Amniotic epithelial cell (primary cell): ENCODE measurements at regions not wholly inside any gene's neighbourhood (a gene's known extent, or its start where the extent isn't known, plus 50 kb on each side); places are given as distances from the start of the nearest gene placed in this dataset.

Source experiments
- DNase-seq: peaks from one replicate; pipeline ENCODE4 v3.0.0-alpha.2; 2010; ENCODE audit warnings: low read depth

- no peak for DNase-seq
Observed at GRCh38 chr5:23072179-23072578, 219.0 kb upstream of the CDH12 start.

- DNase-seq: no peak
Observed at GRCh38 chr5:23071682-23072081, 218.5 kb upstream of the CDH12 start.

DNA sequence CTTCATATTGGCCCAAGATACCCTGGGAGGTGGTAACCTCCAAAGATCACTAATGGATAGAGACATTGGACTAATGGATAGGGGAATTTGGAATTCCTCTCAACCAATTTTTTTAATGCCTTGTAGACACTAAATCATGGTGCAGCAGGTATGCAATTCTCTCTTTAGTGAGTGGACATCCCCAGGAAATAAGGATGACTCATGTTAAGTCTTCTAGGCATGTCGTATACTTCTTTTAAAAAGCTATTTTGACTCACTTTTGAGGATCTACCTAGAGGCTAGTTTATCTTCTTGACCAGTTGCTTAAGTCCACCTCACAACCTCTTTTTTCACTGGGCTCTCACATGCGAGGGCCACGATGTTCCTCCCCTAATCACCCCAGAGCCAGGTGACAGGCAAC, 211.6 kb upstream of the CDH12 start:
- no peak for DNase-seq

- no peak for DNase-seq
Observed at GRCh38 chr5:23053846-23054245, 200.7 kb upstream of the CDH12 start.

GRCh38 chr5:23042226-23042625, 189.1 kb upstream of the CDH12 start:
- DNase-seq: no peak

DNA sequence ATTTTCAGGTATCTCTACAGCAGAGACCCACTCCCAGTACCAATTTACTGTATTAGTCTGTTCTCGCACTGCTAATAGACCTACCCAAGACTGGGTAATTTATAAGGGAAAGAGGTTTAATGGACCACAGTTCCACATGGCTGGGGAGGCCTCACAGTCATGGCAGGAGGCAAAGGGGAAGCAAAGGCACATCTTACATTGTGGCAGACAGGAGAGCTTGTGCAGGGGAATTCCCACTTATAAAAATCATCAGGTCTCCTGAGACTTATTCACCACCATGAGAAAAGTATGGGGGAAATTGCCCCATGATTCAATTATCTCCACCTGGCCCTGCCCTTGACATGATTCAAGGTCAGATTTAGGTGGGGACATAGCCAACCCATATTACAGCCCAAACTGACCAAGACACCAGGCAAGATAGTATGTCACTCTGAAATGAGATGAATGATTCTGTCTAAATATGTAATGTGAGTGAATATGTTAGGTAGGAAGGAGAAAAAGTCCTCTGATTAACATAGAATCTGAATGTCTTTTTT, 182.5 kb upstream of the CDH12 start:
- no peak for DNase-seq

DNA sequence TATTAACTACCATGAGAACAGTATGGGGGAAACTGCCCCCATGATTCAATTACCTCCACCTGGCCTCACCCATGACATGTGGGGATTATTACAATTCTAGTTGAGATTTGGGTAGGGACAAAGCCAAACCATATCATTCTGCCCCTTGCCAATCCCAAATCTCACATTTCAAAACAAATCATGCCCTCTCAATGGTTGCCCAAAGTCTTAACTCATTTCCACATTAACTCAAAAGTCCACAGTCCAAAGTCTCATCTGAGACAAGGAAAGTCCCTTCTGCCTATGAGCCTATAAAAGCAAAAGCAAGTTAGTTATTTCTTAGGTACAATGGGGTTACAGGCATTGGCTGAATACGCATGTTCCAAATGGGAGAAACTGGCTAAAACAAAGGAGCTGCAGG, 180.7 kb upstream of the CDH12 start:
- no peak for DNase-seq

GRCh38 chr5:23029290-23029689, 176.1 kb upstream of the CDH12 start:
- DNase-seq: no peak

DNA sequence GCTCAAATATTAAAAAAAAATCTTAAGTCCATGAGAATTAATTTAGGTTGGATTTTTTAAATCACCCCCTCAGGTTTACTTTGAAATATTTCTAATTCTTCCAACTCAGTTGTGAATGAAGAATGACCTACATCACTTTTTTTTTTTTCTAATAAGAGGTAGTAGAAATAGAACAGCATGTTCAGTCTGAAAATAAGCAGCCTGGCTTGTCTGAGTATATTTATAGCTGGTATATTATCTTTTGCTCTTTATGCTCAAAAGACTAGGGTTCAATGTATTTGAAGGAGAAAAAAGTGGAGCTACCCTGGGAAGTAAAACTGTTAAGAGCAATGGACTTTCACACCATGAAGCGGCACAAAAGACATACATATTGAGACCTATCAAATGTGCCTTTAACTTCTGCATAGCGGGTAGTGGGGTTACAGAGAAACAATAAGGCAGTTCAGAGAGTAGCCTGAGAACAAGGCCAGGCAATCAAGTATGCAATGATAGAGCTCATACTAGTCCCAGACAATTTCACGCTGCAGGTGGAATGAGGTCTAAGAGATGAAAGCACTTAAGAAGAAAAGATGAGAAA, 175.4 kb upstream of the CDH12 start:
- DNase-seq: no peak

DNA sequence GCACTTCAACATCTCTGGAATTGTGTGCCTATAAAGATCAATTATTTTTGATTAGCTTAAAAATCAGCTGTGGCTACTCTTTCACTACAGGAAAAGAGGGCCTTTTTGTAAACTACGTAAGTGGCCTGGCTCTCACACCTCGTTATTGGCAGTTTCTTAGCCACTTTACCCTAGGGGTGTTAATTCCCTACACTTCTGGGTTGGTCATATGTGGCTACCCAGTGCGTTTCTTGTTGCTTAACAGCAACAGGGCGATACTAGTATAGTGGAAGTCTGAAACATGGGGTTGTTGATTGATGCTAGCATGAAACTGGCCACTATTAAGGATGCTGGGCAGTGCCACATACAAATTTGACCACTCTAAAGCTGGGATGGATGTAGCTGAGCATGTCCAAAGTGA, 174.7 kb upstream of the CDH12 start:
- DNase-seq: no peak

DNA sequence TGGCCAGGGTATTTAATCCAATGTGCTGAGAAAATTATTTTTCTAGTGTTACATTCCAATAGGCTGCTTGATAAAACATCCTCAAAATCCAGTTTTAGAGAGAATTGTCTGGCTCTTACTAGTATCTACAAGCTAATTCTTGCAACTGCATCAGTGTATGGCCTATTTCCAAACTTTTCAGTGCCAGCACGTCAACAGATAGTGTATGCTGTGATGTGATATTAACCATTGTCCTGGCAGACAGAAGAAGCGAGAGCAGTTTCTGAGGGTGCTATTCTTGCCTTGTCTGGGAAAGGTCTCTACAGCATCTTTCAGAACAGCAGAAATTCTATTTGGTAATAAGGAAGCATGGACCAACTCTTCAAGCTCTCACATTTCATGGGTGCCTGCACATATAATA, 174.2 kb upstream of the CDH12 start:
- no peak for DNase-seq

DNA sequence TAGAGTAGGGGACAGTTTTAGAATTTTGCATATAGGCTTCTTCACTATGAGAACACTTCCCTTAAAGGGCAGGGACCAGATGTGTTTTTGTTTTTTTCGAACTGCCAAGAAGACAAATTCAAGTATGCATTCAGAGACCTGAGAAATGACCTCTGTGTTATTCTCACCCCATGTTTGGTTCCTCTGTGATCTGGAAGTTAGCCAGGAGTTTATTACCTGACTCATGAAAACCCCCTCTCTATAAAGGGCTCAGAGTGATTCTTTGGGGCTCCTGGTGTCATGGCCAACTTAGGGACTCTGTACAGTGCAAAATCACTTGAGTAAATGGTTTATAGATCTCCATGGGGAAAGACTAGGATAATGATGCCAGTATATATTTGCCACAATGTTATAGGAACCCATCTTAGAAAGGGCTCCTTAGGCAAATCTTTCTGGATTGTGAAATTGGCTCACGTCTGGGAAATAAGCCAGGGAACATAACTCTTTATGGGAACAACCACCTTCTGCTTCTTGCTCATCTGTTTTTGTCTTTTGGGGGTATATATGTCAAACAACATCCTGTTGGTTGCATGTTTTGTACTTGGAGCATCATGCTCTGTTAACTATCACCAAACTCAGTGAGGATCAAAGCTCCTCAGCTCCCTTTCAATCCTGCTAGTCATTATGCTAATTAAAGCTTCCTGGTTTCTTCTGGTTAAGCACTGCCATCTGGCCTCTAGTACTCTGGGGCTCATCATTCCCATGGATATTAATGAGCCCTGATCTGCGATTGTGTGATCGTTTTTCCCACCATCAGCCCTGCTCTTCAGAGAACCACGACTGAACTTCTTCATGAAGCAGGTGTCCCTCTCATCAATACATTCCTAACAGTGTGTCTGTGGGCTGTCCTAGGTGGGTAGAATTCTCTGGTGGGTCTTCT, 173.4 kb upstream of the CDH12 start:
- DNase-seq: peak; percentile 10

DNA sequence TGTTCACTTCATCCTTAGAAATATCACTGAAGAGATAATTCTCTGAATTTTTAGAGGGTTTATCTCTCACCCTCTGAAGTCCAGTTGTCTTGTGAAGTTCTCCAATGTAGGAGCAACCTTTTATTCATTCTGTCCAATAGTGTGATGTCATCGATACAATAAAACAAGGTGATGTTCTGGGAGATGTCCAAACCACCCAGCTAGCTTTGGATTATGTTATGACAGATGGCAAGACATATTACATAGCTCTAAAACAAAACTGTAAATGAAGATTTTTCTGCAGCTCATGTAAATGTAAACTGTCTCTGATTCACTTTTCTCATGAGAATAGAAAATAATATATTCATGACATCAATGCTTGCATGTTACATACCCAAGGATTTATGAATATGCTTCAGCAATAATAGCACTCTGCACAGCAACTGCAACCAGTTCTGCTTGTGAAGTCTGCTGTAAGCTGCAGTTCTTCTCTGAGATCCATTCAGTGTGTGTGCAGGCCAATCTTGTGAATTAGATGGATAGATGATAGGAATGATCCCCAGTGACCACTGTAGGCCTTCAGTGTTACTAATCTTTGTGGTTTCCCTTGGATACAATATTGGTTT, 172.6 kb upstream of the CDH12 start:
- no peak for DNase-seq

DNA sequence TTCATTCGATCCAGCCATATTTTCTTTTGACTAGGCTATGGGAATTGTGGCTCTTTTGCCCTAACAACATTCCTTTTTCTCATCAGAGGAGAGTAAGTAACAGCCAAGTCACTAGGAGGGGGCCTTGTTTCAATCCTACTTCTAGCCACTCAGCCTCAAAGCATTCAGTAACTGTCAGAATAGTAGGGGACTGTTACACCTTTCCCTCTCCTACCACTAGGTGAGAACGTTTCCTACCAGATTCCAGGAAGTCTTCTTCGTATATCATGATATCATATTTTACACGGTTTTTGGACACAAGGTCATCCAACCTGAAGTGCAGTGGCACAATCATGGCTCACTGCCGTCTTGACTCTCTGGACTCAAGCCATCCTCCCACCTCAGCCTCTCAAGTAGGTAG, 171.3 kb upstream of the CDH12 start:
- no peak for DNase-seq

DNA sequence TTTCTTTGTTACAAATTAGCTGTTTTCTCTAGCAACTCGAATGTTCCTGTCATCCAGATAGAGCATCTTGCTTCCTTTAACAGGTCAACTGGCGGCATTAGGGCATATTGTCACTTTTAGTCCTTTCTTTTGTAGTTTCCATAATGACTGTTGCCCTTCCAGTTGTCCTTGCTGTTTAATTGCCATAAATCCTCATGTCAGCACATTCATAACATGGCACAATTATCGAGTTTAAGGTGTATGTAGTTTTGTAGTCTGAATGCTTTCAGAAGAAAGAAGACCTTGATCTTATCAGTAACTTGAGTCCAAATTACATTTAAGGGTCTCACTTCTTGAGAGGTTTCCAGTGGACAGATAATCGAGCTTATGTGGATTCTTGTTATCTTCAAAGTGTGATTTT, 161.7 kb upstream of the CDH12 start:
- DNase-seq: no peak

GRCh38 chr5:23014266-23014665, 161.1 kb upstream of the CDH12 start:
- no peak for DNase-seq

GRCh38 chr5:23013395-23013998, 160.4 kb upstream of the CDH12 start:
- no peak for DNase-seq

DNA sequence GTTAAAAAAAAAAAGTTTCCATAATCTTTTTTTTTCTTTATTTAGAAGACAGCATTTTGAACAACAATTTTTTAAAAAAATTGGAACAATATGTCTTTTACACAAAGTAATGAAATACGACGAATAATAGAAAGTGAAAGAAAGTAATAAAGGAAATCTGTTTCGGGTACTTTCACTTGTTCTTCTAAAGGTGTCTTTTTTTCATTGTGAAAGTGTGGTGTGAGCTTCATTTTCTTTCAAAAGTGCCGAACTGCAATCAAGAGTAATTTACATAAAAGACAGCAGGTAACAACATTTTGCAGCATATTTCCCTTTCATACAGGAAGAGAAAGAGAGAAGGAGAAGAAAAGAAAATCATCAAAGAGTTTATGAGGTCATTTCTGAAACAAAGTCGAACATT, 159.7 kb upstream of the CDH12 start:
- no peak for DNase-seq

DNA sequence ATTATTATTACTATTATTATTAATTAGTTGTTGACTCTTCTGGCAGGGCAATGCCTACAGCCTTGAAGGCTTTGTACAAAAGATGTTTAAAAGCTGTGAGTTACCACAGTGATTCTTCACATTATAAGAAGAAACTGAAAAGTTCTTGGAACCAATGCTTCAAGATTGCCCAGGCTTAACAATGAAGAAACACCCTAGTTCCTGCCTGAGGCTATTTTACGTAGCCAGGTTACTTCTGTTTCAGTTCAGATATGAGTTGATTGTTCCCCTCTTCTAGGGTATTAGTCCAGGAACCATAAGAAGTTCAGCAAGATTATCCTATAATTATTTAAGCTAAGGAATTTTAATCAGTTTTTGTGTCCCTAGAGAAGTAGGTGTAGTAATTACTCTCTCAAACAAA, 154.6 kb upstream of the CDH12 start:
- no peak for DNase-seq

GRCh38 chr5:23007236-23007635, 154.1 kb upstream of the CDH12 start:
- no peak for DNase-seq

GRCh38 chr5:23001120-23001519, 148.0 kb upstream of the CDH12 start:
- no peak for DNase-seq

DNA sequence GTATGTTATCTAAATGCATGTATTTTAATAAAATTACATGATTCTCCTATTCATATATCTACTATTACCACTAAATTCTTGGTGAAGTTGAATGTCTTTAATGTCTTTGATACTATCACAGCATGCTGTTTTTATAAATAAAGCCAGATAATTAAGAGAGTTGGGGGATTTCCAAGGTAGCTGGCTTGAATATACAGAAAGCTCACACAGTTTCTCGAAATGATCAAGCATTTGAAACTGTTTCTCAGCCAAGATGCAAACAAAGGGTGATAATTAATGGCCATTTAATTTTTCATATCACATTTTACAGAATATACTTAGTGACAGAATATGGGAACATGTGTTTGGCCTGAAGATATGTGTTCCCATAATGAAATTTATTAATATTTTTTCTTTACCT, 145.6 kb upstream of the CDH12 start:
- DNase-seq: no peak

DNA sequence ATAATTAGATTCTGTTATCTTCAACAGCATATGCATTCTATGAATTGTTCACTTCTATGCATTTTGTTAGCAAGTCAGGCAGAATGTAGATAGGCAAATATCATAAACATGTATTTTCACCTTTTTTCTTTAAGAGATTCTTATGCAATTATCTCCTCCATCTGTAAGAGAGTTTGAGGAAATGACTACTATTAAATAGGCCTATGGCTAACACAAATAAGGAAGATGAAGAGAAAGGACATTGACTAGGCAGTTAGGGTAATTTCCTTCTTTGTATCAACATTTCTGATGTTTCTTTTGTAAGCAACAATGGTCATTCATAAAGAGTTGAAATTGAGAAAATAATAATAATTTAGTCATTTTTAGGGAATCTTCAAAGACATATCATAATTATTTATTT, 145.2 kb upstream of the CDH12 start:
- no peak for DNase-seq
